ENCODE measurements at regions not wholly inside any gene's neighbourhood (a gene's known extent, or its start where the extent isn't known, plus 50 kb on each side); places are given as distances from the start of the nearest gene placed in this dataset.

- TF ChIP-seq EZH2 (IDR thresholded peaks at IDR 0.05; ENCODE audit: borderline replicate concordance, low read length) = no peak
- TF ChIP-seq CTCF (conservative IDR thresholded peaks at IDR 0.05 in 1 of 2, IDR thresholded peaks at IDR 0.05 in 1 of 2; ENCODE audit: extremely low read depth in 1 of 2, insufficient read depth in 1 of 2, low read depth in 1 of 2, low read length in 2 of 2) = no peak
Observed at GRCh38 chr1:244919320-244920282, 55.3 kb upstream of the HNRNPU start.

Data from mammary epithelial cell (primary cell).